Parathyroid adenoma (tissue), 2 donors: ENCODE measurements at regions not wholly inside any gene's neighbourhood (a gene's known extent, or its start where the extent isn't known, plus 50 kb on each side); places are given as distances from the start of the nearest gene placed in this dataset.

Source experiments
- H2AFZ ChIP-seq: fragments of 300-600 bp; sonication (generic); one replicate; pipeline ENCODE4 v1.7.0; 2017; ENCODE audit warnings: antibody characterized with exemption, mild to moderate bottlenecking
- H3K27ac ChIP-seq: fragments of 300-600 bp; sonication (generic); one replicate; pipeline ENCODE4 v1.7.0; 2017
- H3K27me3 ChIP-seq: fragments of 300-600 bp; sonication (generic); one replicate; pipeline ENCODE4 v1.7.0; 2017; ENCODE audit warnings: low read length; ENCODE audit not compliant: control insufficient read depth, insufficient read depth
- H3K36me3 ChIP-seq: fragments of 300-600 bp; sonication (generic); one replicate; pipeline ENCODE4 v1.7.0; 2017; ENCODE audit warnings: low read length; ENCODE audit not compliant: control insufficient read depth, insufficient read depth
- H3K4me1 ChIP-seq: fragments of 300-600 bp; sonication (generic); one replicate; pipeline ENCODE4 v1.7.0; 2017; ENCODE audit warnings: control low read depth
- H3K4me2 ChIP-seq: fragments of 300-600 bp; sonication (generic); one replicate; pipeline ENCODE4 v1.7.0; 2017; ENCODE audit warnings: low read length
- H3K4me3 ChIP-seq: fragments of 300-600 bp; sonication (generic); one replicate; pipeline ENCODE4 v1.7.0; 2017; ENCODE audit warnings: low read depth, low read length
- H3K79me2 ChIP-seq: fragments of 300-600 bp; sonication (generic); one replicate; pipeline ENCODE4 v1.7.0; 2017; ENCODE audit warnings: control low read depth
- H3K9ac ChIP-seq: fragments of 300-600 bp; sonication (generic); one replicate; pipeline ENCODE4 v1.7.0; 2017; ENCODE audit warnings: mild to moderate bottlenecking
- H3K9me3 ChIP-seq: fragments of 300-600 bp; sonication (generic); one replicate; pipeline ENCODE4 v1.7.0; 2017; ENCODE audit warnings: low read length; ENCODE audit not compliant: control insufficient read depth
- TF ChIP-seq, protein P1 (sequence below): fragments of 300-600 bp; sonication (generic); IDR thresholded peaks from one replicate; pipeline ENCODE4 v1.7.0; 2017; ENCODE audit warnings: antibody characterized with exemption, mild to moderate bottlenecking
- donor health status: primary hyperparathyroidism.

DNA sequence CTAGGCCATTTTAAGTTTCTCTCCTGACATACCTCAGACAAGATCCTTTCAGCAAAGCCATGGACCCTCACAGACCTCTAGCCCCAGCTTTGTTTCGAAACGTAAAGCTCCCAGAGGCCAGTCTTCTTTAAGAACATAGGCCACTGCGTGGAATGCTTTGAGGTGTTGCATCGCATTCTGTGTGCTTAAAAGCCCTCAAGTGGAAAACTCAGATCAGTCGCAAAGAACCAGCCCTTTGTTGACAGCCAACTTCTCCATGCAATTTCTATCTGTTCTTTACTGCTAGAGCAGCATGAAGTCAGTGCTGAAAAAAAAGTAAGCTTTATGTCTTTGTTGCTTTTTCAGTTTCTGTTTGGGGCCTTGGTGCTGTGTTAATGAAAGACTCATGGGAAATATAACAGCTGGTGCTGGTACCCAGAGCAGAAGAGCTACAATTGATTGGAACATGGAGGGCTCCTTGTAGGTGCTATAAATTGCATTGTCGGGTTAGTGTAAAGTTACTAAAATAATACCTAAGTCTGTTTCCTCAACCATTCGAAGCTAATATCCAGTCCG, 142.6 kb downstream of the MAP3K7 start:
- no peak overlapping the region for H2AFZ ChIP-seq
- no peaks in the 10 kb centered on the region for H3K27me3 ChIP-seq
- no peak overlapping the region for H3K4me3 ChIP-seq
- H3K79me2 ChIP-seq = no peaks in the 10 kb centered on the region
- no peak overlapping the region for H3K9ac ChIP-seq
- H3K27ac ChIP-seq = no peak overlapping the region
- no peak overlapping the region for H3K4me2 ChIP-seq
- H3K4me1 ChIP-seq = no peaks in the 10 kb centered on the region
- no peaks in the 10 kb centered on the region for H3K36me3 ChIP-seq
- H3K9me3 ChIP-seq = no peaks in the 10 kb centered on the region
- TF ChIP-seq, protein P1, sequence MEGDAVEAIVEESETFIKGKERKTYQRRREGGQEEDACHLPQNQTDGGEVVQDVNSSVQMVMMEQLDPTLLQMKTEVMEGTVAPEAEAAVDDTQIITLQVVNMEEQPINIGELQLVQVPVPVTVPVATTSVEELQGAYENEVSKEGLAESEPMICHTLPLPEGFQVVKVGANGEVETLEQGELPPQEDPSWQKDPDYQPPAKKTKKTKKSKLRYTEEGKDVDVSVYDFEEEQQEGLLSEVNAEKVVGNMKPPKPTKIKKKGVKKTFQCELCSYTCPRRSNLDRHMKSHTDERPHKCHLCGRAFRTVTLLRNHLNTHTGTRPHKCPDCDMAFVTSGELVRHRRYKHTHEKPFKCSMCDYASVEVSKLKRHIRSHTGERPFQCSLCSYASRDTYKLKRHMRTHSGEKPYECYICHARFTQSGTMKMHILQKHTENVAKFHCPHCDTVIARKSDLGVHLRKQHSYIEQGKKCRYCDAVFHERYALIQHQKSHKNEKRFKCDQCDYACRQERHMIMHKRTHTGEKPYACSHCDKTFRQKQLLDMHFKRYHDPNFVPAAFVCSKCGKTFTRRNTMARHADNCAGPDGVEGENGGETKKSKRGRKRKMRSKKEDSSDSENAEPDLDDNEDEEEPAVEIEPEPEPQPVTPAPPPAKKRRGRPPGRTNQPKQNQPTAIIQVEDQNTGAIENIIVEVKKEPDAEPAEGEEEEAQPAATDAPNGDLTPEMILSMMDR = no peak

DNA sequence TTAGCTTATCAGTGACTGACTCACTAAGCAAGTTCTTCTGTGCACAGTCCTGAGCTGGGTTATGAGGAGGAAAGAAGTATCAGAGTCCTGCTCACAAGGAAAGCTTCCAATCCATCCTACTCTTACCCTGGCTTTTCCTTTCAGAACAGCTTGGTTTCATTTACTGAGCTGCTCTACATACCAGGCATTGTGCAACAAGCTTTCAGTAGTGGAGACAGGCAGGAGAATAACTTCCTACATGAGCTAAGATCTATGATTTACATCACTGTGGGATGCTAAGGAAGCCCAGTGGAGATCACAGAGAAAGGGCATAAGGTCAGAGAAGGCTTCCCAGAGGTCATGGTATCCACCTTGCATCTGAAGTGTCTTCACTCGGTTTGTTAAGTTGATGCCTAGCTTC, 144.5 kb downstream of the MAP3K7 start:
- TF ChIP-seq, protein P1 = no peak

DNA sequence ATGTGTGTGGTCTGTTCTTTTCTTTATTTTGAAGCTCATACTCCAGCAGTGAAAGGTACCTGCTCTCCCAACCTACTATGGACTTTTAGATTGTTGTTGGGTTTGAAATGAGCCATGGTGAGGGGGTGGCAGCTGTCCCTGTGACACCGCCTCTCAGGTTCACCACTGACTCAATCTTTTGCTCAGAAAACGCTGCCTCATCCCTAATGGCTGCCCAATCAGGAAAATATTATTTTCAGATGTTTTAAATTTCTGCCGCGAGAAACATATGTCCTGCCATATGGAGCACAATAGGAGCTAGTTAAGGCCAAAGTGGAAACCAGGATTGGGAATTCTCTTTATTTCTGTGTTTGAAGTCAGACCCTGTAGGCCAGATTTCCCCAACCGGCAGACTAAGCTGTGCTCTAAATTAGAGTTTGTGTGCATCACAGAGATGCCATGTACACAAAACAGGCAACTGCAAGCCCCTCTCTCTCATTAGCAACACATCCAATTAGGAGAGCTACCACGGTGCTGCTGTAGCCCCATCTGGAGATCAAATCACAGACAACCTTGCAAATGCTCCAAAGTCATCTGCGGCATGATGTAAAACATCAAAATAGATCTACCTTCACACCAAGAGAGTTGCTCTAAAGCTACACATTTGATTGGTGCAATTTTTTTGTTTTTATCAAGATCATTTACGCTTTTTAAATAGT, 144.1 kb upstream of the BACH2 start:
- no peak overlapping the region for H3K27ac ChIP-seq
- no peaks in the 10 kb centered on the region for H3K27me3 ChIP-seq
- no peak overlapping the region for H2AFZ ChIP-seq
- TF ChIP-seq, protein P1 = no peak
- no peaks in the 10 kb centered on the region for H3K36me3 ChIP-seq
- H3K4me2 ChIP-seq = no peak overlapping the region
- no peak overlapping the region for H3K4me3 ChIP-seq
- no peaks in the 10 kb centered on the region for H3K4me1 ChIP-seq
- H3K79me2 ChIP-seq = no peaks in the 10 kb centered on the region
- no peak overlapping the region for H3K9ac ChIP-seq
- no peaks in the 10 kb centered on the region for H3K9me3 ChIP-seq

More for the DNA sequence above, 144.5 kb downstream of the MAP3K7 start:
- Histone ChIP-seq H3K79me2 (no peaks in the 10 kb centered on the region), H2AFZ (no peak overlapping the region), H3K9ac (no peak overlapping the region), H3K27ac (no peak overlapping the region), H3K9me3 (no peaks in the 10 kb centered on the region), H3K4me1 (no peaks in the 10 kb centered on the region), H3K27me3 (no peaks in the 10 kb centered on the region), H3K36me3 (no peaks in the 10 kb centered on the region), H3K4me3 (no peak overlapping the region), H3K4me2 (no peak overlapping the region)

DNA sequence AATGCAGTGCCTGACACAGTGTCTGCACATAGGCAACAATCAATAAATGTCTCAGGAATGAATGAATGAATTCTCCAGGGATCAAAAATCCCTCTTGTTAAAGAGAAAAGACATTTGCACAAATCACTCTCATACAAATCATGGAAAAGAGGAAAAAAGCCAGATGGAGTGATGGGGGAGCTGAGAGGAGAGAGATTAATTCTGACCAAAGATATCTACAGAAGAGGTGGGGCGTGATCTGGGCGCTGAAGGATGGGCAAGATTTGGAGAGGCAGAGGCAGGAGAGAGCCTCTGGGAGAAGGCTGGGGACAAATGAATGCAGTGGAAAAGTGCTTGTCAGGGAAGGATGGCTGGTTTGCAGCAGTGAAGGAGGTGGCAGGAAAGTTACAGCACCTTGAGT, 142.9 kb upstream of the BACH2 start:
- Histone ChIP-seq H3K4me1 (no peaks in the 10 kb centered on the region), H3K79me2 (no peaks in the 10 kb centered on the region), H3K27me3 (no peaks in the 10 kb centered on the region), H3K9ac (no peak overlapping the region), H3K36me3 (no peaks in the 10 kb centered on the region), H3K27ac (no peak overlapping the region), H3K4me3 (no peak overlapping the region), H3K9me3 (no peaks in the 10 kb centered on the region), H3K4me2 (no peak overlapping the region), H2AFZ (no peak overlapping the region)
- TF ChIP-seq, protein P1 = no peak

DNA sequence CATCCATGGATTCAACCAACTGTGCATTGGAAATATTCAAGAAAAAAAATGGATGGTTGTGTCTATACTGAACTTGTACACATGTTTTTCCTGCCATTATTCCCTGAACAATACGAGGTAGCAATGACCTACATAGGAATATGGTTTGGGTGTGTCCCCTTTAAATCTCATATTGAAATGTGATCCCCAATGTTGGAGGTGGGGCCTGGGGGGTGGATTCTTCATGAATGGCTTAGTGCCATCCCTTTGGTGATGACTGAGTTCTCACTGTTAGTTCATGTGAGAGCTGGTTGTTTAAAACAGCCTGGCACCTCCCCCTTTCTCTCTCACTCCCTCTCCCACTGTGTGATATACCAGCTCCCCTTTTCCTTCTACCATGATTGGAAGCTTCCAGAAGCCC, 139.8 kb upstream of the BACH2 start:
- H2AFZ ChIP-seq = no peak overlapping the region
- TF ChIP-seq, protein P1 = no peak

More for the DNA sequence above, 139.8 kb upstream of the BACH2 start:
- no peaks in the 10 kb centered on the region for H3K4me1 ChIP-seq
- no peaks in the 10 kb centered on the region for H3K27me3 ChIP-seq
- H3K4me2 ChIP-seq = no peak overlapping the region
- no peaks in the 10 kb centered on the region for H3K9me3 ChIP-seq
- no peak overlapping the region for H3K9ac ChIP-seq
- H3K79me2 ChIP-seq = no peaks in the 10 kb centered on the region
- no peak overlapping the region for H3K4me3 ChIP-seq
- no peaks in the 10 kb centered on the region for H3K36me3 ChIP-seq
- H3K27ac ChIP-seq = no peak overlapping the region
